Thoracic aorta (tissue), 2 donors: ENCODE measurements at regions not wholly inside any gene's neighbourhood (a gene's known extent, or its start where the extent isn't known, plus 50 kb on each side); places are given as distances from the start of the nearest gene placed in this dataset.
"Not testable (repeated sequence)": the region's sequence is repeated elsewhere in the genome, so short reads cannot be mapped to it uniquely, and the experiment has no call there.

Experiments used
- ATAC-seq: fragments of 150-250 bp; one replicate; pipeline ENCODE4 v1.8.0; 2017; ENCODE audit warnings: low read depth; ENCODE audit not compliant: insufficient number of reproducible peaks, low FRiP score
- DNase-seq: peaks from one replicate; pipeline ENCODE4 v3.0.0-alpha.2; 2020; ENCODE audit warnings: low spot score
- H3K27ac ChIP-seq, 2 donors: fragments of 200-600 bp; sonication (generic); 1 replicate in 1 of 2; 2 replicates in 1 of 2; pipeline ENCODE4 v1.5.1; 2016; ENCODE audit warnings: mild to moderate bottlenecking in 2 of 2, moderate library complexity in 2 of 2
- H3K27me3 ChIP-seq: fragments of 200-600 bp; sonication (generic); replicated peaks from 2 replicates; pipeline ENCODE4 v1.6.0; 2016; ENCODE audit warnings: mild to moderate bottlenecking; ENCODE audit not compliant: insufficient read depth
- H3K36me3 ChIP-seq: fragments of 200-600 bp; sonication (generic); one replicate; pipeline ENCODE4 v1.5.1; 2016
- H3K4me1 ChIP-seq, 2 donors: fragments of 200-600 bp; sonication (generic); 1 replicate in 1 of 2; 2 replicates in 1 of 2; pipeline versions ENCODE4 v1.5.1 to v1.6.0; 2016; ENCODE audit warnings: low read depth in 2 of 2, mild to moderate bottlenecking in 1 of 2; ENCODE audit not compliant: control insufficient read depth in 1 of 2
- H3K4me3 ChIP-seq: fragments of 200-600 bp; sonication (generic); 2 replicates; pipeline ENCODE4 v1.5.1; 2016; ENCODE audit warnings: mild to moderate bottlenecking
- H3K9me3 ChIP-seq: fragments of 200-600 bp; sonication (generic); 2 replicates; pipeline ENCODE4 v1.5.1; 2016
- TF ChIP-seq, protein P1 (sequence below): fragments of 200-600 bp; sonication (generic); IDR thresholded peaks from one replicate; pipeline ENCODE4 v1.5.1; 2019; ENCODE audit warnings: antibody characterized with exemption

- Histone ChIP-seq H3K4me3 (no peak overlapping the region), H3K36me3 (no peaks in the 10 kb centered on the region), H3K27ac (no peak overlapping the region), H3K27me3 (no peaks in the 10 kb centered on the region), H3K4me1 (no peaks in the 10 kb centered on the region), H3K9me3 (no peaks in the 10 kb centered on the region)
- no peak for DNase-seq
- TF ChIP-seq, protein P1, sequence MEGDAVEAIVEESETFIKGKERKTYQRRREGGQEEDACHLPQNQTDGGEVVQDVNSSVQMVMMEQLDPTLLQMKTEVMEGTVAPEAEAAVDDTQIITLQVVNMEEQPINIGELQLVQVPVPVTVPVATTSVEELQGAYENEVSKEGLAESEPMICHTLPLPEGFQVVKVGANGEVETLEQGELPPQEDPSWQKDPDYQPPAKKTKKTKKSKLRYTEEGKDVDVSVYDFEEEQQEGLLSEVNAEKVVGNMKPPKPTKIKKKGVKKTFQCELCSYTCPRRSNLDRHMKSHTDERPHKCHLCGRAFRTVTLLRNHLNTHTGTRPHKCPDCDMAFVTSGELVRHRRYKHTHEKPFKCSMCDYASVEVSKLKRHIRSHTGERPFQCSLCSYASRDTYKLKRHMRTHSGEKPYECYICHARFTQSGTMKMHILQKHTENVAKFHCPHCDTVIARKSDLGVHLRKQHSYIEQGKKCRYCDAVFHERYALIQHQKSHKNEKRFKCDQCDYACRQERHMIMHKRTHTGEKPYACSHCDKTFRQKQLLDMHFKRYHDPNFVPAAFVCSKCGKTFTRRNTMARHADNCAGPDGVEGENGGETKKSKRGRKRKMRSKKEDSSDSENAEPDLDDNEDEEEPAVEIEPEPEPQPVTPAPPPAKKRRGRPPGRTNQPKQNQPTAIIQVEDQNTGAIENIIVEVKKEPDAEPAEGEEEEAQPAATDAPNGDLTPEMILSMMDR: peak; percentile 39
- no peak for ATAC-seq
These were observed 58.1 kb upstream of the DHRS4 start for GRCh38 chr14:23895480-23895879.

GRCh38 chr14:23896609-23897153 lies 56.9 kb upstream of the DHRS4 start:
- Histone ChIP-seq H3K36me3 (no peaks in the 10 kb centered on the region), H3K27me3 (no peaks in the 10 kb centered on the region), H3K4me1 (no peaks in the 10 kb centered on the region), H3K27ac (no peak overlapping the region), H3K9me3 (no peaks in the 10 kb centered on the region), H3K4me3 (no peak overlapping the region)
- ATAC-seq: no peak
- DNase-seq: no peak
- TF ChIP-seq, protein P1: no peak

DNA sequence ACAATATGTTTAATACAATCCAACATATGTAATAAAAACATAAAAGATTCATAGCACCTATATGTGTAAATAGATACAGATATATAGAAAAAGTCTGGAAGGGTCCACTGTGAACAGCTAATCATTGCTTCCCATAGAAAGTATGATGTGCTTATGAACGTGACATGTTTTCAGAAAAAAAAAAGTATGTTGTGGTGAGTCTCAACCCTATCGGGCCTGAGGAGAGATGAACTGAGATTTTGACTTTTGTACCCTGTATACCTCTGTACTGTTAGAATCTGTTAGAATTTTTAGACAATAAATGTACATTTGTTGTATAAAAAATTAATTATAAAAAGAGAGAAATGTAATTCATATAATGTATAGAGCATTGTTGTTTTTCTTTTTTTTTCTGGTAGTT lies 56.3 kb upstream of the DHRS4 start:
- DNase-seq, H3K36me3 ChIP-seq, H3K4me1 ChIP-seq, H3K4me3 ChIP-seq, H3K9me3 ChIP-seq, H3K27me3 ChIP-seq, ATAC-seq, H3K27ac ChIP-seq: not testable (repeated sequence)

GRCh38 chr14:23898359-23898758 lies 55.2 kb upstream of the DHRS4 start:
- not testable (repeated sequence) for H3K36me3 ChIP-seq, H3K4me1 ChIP-seq, H3K27me3 ChIP-seq, H3K9me3 ChIP-seq, DNase-seq, H3K27ac ChIP-seq, H3K4me3 ChIP-seq, ATAC-seq

DNA sequence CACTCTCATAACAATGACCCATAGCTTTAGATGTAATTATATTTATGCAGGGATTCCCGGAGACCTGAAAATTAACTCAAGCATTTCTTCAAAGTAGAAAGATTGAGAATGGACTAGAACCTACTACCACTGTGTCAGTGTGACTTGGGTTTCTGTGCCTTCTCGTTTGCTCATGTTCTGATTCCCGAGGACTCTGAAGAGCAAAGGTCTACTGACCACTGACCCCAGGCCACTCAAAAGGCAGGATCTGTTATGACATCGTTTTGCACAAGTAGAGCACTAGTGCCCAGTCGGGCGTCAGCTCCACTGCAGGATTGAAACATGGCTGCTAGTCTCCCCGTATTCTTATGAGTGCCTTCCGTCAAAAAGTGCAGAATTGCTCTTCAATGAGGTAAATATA lies 53.8 kb upstream of the DHRS4 start:
- Histone ChIP-seq H3K4me1 (no peaks in the 10 kb centered on the region), H3K27me3 (no peaks in the 10 kb centered on the region), H3K4me3 (no peak overlapping the region), H3K9me3 (no peaks in the 10 kb centered on the region), H3K27ac (no peak overlapping the region), H3K36me3 (no peaks in the 10 kb centered on the region)
- DNase-seq: no peak
- ATAC-seq: no peak
- TF ChIP-seq, protein P1: no peak

DNA sequence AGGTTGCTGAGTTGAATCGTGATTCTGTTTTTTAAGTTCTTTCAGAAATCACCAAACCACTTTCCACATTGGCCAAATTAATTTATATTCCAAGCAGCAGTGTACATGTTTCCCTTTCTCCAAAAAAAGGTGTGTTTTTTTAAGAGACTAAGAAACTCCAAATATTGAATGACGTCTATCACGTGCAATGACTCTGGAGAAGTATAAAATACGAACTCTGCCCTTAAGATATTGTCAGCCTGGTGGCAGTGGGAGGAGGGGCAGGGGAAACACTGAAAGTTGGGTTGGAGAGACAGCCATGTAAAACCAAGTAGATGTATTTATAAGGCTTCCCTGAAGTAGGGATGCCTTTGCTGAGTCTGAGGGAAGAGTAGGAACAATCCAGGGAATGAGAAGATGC lies 50.1 kb upstream of the DHRS4 start:
- no peak for ATAC-seq

More for the DNA sequence above, 50.1 kb upstream of the DHRS4 start:
- TF ChIP-seq, protein P1: no peak
- no peak for DNase-seq
- H3K36me3 ChIP-seq: no peaks in the 10 kb centered on the region
- no peaks in the 10 kb centered on the region for H3K4me1 ChIP-seq
- no peaks in the 10 kb centered on the region for H3K9me3 ChIP-seq
- no peaks in the 10 kb centered on the region for H3K27me3 ChIP-seq
- no peak overlapping the region for H3K27ac ChIP-seq
- no peak overlapping the region for H3K4me3 ChIP-seq
